NCI-H748 (cell line): ENCODE measurements at regions not wholly inside any gene's neighbourhood (a gene's known extent, or its start where the extent isn't known, plus 50 kb on each side); places are given as distances from the start of the nearest gene placed in this dataset.
"Not testable (repeated sequence)": the region's sequence is repeated elsewhere in the genome, so short reads cannot be mapped to it uniquely, and the experiment has no call there.

Experiments used
- DNase-seq: peaks from one replicate; lab custom pipeline; 2025; ENCODE audit not compliant: unreplicated experiment; lab: John Stamatoyannopoulos, UW

DNA sequence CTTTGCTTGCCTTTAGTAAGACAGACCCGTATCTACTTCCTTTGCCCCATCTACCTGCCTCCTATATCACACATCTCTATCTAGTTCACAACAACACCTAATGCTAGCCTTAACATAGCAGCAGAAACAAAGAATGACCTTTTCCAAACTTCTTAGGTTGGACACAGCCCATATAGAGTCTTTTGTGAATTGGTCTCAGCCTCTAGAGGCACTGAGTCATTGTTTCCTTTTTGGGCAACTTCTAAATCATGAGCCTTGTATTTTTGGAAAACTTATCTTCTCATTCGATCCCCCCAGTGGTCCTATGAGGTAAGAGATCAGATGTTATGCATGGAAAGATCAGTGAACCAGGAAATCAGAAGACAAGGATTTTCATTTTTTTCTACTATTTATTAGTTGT is 679.4 kb upstream of the USP24 start:
- no peak for DNase-seq

GRCh38 chr1:55893155-55893554 is 678.0 kb upstream of the USP24 start:
- peak; percentile 61 for DNase-seq

DNA sequence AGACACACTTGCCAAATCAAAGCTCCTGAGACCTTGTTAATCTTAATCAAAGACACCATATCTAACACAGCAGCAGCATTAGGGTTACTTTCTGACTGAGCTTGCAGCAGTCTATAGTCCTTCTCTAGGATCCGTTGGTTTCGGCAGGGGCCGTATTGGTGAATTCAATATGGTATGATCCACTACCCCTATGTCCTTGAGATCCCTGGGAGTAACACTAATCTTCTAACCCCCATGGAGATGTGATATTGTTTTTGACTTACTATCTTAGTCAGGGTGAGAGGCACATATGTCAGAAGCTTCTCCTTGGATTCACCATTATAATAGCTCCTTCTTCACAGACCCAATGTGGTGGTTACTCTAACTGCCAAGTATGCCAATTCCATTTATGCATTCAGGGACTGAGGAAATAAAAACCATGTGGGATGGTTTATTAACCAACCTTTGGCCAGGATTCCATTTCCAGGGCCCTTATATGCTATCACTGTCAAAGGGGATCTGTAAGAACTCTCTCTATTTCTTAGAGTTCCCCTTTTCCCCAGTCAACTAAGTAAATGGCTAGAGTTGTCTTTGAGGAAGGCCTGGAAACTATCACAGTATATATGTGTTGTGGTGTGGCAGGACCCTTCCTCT is 673.6 kb upstream of the USP24 start:
- DNase-seq: no peak

DNA sequence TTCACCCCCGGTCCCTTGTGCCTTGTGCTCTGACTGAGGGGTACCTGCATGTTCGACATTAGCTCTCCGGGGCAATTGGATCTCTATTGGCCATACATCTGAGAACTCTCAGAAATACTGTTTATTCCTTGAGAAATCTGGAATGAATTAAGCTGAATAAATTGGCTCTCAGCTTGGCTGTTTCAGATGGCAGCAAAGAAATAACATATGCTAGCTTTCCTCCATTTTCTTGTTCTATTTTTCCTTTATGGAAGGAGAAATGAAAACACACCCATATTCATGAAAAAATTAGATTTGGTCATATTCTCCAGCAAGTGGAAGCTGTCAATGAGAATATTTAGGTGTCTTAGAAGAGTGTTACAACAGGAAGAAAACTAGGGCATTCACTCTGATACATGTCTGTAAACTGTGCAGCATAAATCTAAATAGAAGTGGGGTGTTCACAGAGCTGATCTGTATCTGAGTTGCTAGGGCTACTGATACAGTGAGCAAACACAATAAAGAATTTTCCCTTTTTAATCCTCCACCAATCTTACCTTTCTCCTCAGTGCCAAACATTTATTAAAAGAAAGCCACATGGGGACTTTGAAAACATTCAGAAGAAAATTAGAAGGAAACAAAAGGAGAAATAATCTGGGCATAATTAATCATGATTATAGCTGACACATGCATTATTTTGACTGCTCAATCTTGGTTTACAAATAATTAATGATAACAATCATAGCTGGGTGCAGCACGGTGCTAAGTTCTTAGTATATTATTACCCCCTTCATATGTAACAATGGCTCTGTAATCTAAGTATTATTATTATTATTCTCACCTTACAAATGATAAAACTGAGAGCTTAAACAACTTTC is 671.9 kb upstream of the USP24 start:
- no peak for DNase-seq

- DNase-seq: no peak
Observed at GRCh38 chr1:55885619-55886018, 670.5 kb upstream of the USP24 start.

- no peak for DNase-seq
Observed at GRCh38 chr1:55882931-55883330, 667.8 kb upstream of the USP24 start.

GRCh38 chr1:55879346-55879745 is 664.2 kb upstream of the USP24 start:
- DNase-seq: no peak

DNA sequence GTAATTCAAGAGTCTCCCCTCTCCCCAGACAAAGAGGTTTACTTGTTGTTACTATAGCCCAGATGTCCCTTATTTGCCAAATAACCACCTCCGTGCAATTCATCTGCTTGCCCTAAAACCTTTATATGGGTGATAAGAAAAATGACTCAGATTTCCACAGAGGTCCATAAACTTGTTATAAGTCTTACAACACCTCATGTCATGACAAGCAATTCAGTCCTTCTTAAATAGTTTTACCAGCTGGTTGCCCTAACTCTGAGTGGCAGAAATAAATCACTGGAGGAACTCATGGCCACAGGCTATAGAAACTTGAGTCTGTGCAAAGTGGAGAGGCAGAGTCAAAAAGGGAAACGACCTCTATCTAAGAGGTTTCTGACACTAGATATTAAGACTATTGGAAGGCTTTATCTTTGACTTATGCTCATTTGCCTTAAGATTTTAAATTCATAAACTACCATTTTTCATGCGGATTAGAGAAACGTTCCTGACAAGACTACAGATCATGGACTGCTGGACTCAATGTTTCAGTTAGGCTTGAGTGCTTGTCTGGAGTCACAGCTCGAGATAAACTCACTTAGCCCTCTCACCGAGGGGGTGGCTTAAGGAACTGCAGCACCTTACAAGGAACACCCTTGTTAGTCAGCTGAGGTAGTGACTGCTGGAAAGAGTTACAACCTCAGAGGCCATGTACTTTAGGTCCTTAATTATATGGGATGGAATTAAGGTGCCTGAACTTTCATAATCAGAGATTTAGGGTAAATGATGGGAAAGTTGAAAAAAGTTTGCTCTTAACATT is 662.5 kb upstream of the USP24 start:
- DNase-seq: no peak

- no peak for DNase-seq
Observed at GRCh38 chr1:55876276-55877060, 661.3 kb upstream of the USP24 start.

DNA sequence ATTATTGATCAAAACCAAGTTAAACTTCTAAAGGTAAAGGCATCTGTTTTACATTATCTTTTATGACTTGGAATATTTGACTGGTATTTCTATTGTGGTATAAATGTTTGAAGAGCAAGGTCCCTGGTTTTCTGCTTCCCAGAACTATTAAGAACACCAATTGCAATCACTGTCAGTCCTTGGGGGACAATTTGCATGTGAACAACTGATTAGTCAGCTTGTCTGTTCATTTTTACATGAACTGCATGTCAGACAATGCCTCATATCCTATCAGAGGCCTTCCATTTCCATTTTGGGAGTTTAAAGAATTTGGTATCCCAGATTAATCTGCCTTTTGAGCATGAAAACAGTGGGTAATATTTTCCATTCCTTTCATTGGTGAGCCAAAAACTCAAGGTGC is 654.9 kb upstream of the USP24 start:
- no peak for DNase-seq

- DNase-seq: peak; percentile 79
Observed at GRCh38 chr1:55869065-55869464, 653.9 kb upstream of the USP24 start.

DNA sequence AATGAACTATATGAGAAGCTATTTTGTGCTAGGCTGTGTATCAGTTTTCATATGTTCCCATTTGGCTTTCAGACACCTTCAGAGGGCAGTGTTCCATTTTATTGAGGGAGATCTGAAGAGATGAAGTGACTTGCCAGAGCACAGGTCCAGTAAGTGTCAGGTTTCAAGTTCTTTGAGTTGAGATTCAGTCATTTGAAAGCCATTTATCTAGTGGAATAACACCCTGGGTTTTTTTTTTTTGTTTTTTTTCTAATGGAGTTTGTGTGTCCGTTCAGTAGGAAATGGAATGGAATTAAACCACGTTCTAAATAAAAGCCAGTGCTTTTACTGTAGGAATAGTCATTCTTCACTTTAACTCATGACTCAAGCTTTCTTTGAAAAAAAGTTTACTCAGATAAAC is 652.9 kb upstream of the USP24 start:
- peak; percentile 76 for DNase-seq

DNA sequence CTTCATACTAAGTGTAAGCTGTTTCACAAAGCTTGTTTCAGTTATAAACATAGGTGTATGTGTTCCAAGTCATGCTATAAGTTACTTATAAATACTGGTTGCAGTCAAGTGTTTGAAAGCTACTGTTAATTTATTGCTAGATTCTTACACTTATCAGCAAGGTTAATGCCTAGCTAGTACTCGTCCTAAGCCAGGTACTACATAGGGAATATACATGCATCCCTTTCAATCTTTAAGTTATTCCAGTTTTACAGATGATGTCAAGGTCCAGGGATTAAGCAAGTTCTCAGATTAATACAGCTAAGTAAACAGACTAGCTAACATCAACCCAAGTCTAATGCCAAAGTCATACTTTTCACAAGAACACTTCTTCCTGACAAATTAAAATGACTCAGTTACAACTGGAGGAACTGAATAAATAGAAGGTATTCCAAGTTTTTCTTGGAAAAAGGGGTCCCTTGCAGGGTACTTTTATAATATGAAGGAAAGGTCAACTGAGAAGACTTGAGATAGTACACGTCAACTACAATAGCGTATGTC is 652.2 kb upstream of the USP24 start:
- no peak for DNase-seq

GRCh38 chr1:55865778-55866177 is 650.6 kb upstream of the USP24 start:
- DNase-seq: not testable (repeated sequence)

GRCh38 chr1:55864251-55864650 is 649.1 kb upstream of the USP24 start:
- no peak for DNase-seq

- no peak for DNase-seq
Observed at GRCh38 chr1:55861676-55862340, 646.6 kb upstream of the USP24 start.

DNA sequence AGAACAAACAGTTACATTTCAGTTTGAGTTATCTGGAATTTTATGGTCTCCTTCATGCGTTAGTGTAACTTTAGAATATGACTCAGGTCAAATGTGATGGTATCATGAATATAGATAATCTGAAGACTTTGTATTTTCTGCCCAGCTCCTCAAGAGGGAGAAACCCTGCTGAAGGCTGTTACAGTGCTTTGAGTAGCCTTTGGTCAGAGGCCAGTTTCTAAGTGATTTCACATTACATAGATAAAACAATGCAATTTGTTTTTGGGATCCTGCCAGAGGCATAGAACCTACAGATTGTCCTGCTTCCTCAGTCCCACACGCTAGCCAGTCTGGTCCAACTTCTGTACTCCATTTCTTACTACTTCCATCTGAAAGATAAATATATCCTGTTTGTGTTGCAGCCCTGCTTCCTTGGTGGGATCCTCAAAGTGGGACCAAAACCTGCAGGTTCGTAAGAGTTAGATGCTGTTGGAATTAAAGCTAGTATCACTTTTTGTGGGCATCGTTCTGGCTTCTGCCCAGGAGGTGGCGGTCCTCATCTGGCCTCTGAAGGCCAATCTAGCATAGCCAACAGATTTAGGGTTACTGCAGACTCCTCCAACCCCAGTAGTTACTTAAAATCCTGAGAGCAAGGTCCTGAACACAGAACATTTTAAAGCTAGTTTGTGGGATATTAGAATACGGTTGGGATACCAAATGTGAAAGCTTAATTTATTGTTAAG is 645.8 kb upstream of the USP24 start:
- no peak for DNase-seq

DNA sequence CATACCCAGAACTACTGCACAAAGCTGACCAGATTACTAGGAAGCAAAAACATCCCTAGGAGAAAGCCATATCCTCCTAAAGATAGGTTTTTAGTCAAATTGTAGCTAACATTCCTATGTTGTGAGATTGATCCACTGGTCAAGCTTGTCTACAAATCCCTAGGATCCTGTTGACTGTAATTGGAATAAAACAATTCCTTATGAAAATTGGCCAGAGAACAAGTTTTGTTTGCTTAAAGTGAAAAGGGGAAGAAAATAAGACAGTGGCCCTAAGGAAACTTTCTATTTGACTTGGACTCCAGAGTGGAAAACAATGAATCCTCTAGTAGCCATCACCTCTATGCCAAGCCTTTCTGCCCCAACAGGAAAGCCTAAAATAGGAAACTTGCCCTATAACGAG is 645.2 kb upstream of the USP24 start:
- DNase-seq: no peak

DNA sequence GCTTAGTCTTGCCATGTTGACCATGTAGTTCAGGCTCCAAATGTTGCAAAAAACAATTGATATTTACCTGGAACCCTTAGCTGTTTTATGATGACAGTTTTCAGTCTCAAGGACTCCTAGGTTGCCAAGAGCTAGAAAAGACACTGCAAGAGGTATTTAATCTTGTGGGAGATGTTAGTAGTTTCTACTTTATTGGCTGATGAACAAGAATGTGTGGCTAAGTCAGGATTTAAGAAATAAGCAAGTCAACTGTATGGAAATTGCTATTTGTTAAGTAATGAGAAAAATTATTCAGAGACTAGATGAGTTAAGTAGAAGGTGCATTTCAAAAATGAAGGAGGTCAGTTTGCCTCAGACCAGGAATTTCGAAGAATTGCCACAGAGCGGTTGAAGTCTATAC is 639.7 kb upstream of the USP24 start:
- DNase-seq: no peak

DNA sequence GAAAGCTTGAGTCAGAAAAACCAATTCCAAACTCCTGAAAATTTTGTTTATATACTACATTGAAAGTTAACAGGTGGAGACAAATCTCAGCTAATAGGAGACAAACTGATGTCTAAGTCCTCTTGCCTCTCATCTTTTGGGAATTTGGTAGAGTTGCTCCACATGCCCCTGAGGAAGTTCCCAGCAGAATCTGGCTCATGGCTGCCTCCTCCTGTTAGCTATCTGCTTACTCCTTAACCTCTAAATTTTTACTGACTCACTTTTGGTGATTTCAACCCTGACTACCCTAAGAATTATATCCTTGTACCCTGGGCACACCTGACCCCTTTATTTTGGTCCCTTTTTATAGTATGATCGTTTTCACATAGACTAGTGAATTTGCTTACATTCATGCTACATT is 633.7 kb upstream of the USP24 start:
- DNase-seq: no peak
